Transverse colon (tissue), 4 donors: ENCODE measurements at regions not wholly inside any gene's neighbourhood (a gene's known extent, or its start where the extent isn't known, plus 50 kb on each side); places are given as distances from the start of the nearest gene placed in this dataset.

Experiments used
- POLR2A ChIP-seq: fragments of 450-650 bp; IDR thresholded peaks from one replicate; pipeline ENCODE4 v1.6.1; 2016; ENCODE audit warnings: antibody characterized with exemption, mild to moderate bottlenecking, moderate library complexity
- POLR2AphosphoS5 ChIP-seq, 3 donors: sonication (generic); formaldehyde crosslinking; IDR thresholded peaks; one replicate each; pipeline ENCODE4 v1.6.1; 2016; ENCODE audit warnings: antibody characterized with exemption in 3 of 3
- TF ChIP-seq, protein P1 (sequence below), 5 experiments: fragments of 200-600 bp in 3 of 5; fragments of 450-650 bp in 2 of 5; sonication (generic) in 3 of 5; IDR thresholded peaks; 1 replicate in 2 of 5; 2 replicates in 3 of 5; pipeline ENCODE4 v1.5.1; 2016 to 2017; ENCODE audit warnings: antibody characterized with exemption in 5 of 5, inconsistent platforms in 3 of 5, mild to moderate bottlenecking in 2 of 5, moderate library complexity in 1 of 5

DNA sequence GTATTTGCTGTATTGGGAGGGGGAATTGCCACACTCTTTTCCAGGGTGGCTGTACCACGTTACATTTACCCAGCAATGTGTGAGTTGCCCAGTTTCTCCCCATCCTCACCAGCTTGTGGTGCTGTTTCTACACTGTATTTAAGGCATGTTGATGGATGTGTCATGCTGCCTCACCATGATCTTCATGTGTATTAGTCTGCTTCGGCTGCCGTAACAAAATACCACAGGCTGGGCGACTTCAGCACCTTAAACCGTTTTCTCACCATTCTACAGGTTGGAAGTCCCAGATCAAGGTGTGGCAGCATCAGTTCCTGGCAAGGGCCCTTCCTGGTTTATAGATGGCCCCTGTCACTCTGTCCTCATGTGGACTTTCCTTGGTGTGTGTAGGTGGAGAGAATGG lies 169.7 kb downstream of the IGLL1 start:
- TF ChIP-seq, protein P1, sequence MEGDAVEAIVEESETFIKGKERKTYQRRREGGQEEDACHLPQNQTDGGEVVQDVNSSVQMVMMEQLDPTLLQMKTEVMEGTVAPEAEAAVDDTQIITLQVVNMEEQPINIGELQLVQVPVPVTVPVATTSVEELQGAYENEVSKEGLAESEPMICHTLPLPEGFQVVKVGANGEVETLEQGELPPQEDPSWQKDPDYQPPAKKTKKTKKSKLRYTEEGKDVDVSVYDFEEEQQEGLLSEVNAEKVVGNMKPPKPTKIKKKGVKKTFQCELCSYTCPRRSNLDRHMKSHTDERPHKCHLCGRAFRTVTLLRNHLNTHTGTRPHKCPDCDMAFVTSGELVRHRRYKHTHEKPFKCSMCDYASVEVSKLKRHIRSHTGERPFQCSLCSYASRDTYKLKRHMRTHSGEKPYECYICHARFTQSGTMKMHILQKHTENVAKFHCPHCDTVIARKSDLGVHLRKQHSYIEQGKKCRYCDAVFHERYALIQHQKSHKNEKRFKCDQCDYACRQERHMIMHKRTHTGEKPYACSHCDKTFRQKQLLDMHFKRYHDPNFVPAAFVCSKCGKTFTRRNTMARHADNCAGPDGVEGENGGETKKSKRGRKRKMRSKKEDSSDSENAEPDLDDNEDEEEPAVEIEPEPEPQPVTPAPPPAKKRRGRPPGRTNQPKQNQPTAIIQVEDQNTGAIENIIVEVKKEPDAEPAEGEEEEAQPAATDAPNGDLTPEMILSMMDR (IDR thresholded peaks at IDR 0.05) = no peak
- TF ChIP-seq POLR2A (no peak), POLR2AphosphoS5 (IDR thresholded peaks at IDR 0.05) (no peak)
